Breast epithelium (tissue), 4 donors: ENCODE measurements at regions not wholly inside any gene's neighbourhood (a gene's known extent, or its start where the extent isn't known, plus 50 kb on each side); places are given as distances from the start of the nearest gene placed in this dataset.
A peak's percentile ranks its signal among the peaks of the same experiment; 100 is the strongest.

Source experiments
- DNase-seq, 2 donors: peaks; one replicate each; pipeline ENCODE4 v3.0.0-alpha.2; 2019; ENCODE audit warnings: low spot score in 2 of 2
- H3K27ac ChIP-seq, 2 donors: fragments of 200-600 bp; sonication (generic) in 1 of 2; one replicate each; pipeline ENCODE4 v1.5.1; 2016 to 2019; ENCODE audit warnings: mild to moderate bottlenecking in 1 of 2
- H3K27me3 ChIP-seq, 2 donors: fragments of 200-600 bp; sonication (generic) in 1 of 2; one replicate each; pipeline versions ENCODE4 v1.5.1 to v1.6.0; 2017 to 2019; ENCODE audit warnings: control low read depth in 1 of 2, mild to moderate bottlenecking in 1 of 2
- H3K36me3 ChIP-seq: fragments of 200-600 bp; one replicate; pipeline ENCODE4 v1.5.1; 2019
- H3K4me1 ChIP-seq, 2 donors: fragments of 200-600 bp; sonication (generic); one replicate each; pipeline ENCODE4 v1.5.1; 2016 to 2019; ENCODE audit warnings: control low read depth in 1 of 2
- H3K4me3 ChIP-seq, 3 donors: fragments of 200-600 bp; sonication (generic); 1 replicate in 2 of 3; 2 replicates in 1 of 3; pipeline ENCODE4 v1.5.1; 2016 to 2019; ENCODE audit warnings: mild to moderate bottlenecking in 3 of 3, moderate library complexity in 2 of 3
- H3K9me3 ChIP-seq, 2 donors: fragments of 200-600 bp; sonication (generic) in 1 of 2; one replicate each; pipeline ENCODE4 v1.5.1; 2016 to 2019; ENCODE audit warnings: control low read depth in 1 of 2
- POLR2A ChIP-seq: fragments of 450-650 bp; IDR thresholded peaks from one replicate; pipeline ENCODE4 v1.6.1; 2016; ENCODE audit warnings: antibody characterized with exemption, mild to moderate bottlenecking, moderate library complexity
- POLR2AphosphoS5 ChIP-seq, 3 donors: sonication (generic); formaldehyde crosslinking; IDR thresholded peaks; one replicate each; pipeline ENCODE4 v1.6.1; 2017; ENCODE audit warnings: antibody characterized with exemption in 3 of 3
- intact Hi-C: fragments of 100-400 bp; cut with DNase I; formaldehyde crosslinking; loops from one replicate; pipeline ENCODE4 v1.15.1; 2023; ENCODE audit warnings: low total_unique reads
- TF ChIP-seq, protein P1 (sequence below), 3 donors: fragments of 450-650 bp; IDR thresholded peaks; one replicate each; pipeline ENCODE4 v1.5.1; 2016 to 2017; ENCODE audit warnings: antibody characterized with exemption in 3 of 3, mild to moderate bottlenecking in 3 of 3, moderate library complexity in 3 of 3

DNA sequence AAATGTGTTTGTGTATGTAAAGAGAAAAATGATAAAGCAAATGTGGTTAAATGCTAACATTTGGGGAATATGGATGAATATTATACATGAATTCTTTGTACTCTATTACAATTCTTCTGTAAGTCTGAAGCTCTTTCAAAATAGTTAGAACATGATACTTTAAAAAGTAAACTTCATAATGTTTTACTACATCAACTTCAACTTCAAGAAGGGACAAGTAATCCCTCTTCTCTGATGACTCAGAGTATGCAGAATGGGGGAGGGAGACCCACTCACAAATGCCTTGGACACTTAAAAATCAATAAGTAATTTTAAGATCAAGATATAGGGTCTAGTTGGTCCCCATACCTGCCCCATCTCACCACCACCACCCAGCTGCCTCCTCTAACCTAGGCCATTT lies 162.4 kb downstream of the ESM1 start:
- H3K4me1 ChIP-seq: no peaks in the 10 kb centered on the region
- H3K27ac ChIP-seq: no peak overlapping the region
- no peak for DNase-seq
- no peak overlapping the region for H3K4me3 ChIP-seq
- TF ChIP-seq POLR2A (no peak), POLR2AphosphoS5 (IDR thresholded peaks at IDR 0.05) (no peak)
- TF ChIP-seq, protein P1, sequence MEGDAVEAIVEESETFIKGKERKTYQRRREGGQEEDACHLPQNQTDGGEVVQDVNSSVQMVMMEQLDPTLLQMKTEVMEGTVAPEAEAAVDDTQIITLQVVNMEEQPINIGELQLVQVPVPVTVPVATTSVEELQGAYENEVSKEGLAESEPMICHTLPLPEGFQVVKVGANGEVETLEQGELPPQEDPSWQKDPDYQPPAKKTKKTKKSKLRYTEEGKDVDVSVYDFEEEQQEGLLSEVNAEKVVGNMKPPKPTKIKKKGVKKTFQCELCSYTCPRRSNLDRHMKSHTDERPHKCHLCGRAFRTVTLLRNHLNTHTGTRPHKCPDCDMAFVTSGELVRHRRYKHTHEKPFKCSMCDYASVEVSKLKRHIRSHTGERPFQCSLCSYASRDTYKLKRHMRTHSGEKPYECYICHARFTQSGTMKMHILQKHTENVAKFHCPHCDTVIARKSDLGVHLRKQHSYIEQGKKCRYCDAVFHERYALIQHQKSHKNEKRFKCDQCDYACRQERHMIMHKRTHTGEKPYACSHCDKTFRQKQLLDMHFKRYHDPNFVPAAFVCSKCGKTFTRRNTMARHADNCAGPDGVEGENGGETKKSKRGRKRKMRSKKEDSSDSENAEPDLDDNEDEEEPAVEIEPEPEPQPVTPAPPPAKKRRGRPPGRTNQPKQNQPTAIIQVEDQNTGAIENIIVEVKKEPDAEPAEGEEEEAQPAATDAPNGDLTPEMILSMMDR (IDR thresholded peaks at IDR 0.05): no peak
- peaks cover 0 to 5% of the 10 kb centered on the region in 2 donors for H3K9me3 ChIP-seq
- intact Hi-C loops: no loop called here
- no peaks in the 10 kb centered on the region for H3K36me3 ChIP-seq
- no peaks in the 10 kb centered on the region for H3K27me3 ChIP-seq

DNA sequence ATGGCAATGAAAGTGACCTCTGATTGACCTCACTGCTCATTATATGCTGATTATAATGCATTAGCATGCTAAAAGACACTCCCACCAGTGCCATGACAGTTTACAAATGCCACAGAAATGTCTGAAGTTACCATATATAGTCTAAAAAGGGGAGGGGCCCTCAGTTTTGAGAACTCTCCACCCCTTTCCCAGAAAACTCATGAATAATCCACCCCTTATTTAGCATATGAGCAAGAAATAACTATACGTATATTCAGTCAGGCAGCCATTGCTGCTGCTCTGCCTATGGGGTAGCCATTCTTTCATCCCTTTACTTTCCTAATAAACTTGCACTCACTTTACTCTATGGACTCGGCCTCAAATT lies 163.1 kb downstream of the ESM1 start:
- Histone ChIP-seq H3K36me3 (no peaks in the 10 kb centered on the region), H3K9me3 (peaks cover 0 to 5% of the 10 kb centered on the region in 2 donors), H3K27ac (no peak overlapping the region), H3K27me3 (no peaks in the 10 kb centered on the region), H3K4me1 (no peaks in the 10 kb centered on the region), H3K4me3 (no peak overlapping the region)
- intact Hi-C loops: no loop called here
- no peak for TF ChIP-seq POLR2A
- DNase-seq: no peak

DNA sequence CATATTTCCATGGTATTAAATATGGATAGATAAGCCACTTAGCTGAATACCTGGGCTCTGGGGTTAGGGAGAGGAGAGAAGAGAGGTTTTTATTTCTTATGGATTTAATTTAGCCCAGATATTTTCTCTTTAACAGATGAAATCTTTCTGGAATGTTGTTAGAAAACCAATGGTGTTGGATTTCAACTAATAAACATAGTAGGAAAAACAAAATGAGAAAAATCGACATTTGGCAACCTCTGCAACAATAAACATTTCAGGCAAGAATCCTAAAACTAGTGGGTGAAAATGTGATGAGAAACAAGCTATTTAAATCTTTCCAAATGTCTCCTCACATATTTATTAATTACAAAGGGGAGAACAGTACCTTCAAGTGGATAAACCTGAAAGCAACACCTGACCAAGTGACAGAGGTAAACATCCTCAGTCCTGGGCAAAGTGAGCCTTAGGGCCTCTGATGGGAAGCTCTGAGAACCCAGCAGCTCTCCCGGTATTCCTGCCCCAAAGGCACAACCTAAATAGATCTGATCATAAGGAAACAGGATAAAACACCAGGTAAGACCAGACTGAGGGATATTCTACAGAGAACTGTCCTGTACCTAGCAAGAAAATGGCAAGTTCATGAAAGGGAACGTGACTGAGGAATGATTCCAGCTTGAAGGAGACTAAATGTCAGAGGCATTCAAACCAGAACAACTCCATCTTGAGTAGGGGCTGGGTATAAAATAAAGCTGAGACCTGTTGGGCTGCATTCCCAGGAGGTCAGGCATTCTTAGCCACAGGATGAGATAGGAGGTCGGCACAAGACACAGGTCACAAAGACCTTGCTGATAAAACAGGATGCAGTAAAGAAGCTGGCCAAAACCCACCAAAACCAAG lies 163.7 kb downstream of the ESM1 start:
- no peak overlapping the region for H3K4me3 ChIP-seq
- H3K36me3 ChIP-seq: no peaks in the 10 kb centered on the region
- H3K9me3 ChIP-seq: no peaks in the 10 kb centered on the region
- no peaks in the 10 kb centered on the region for H3K4me1 ChIP-seq
- no peak overlapping the region for H3K27ac ChIP-seq
- TF ChIP-seq POLR2A (no peak), POLR2AphosphoS5 (IDR thresholded peaks at IDR 0.05) (no peak)
- TF ChIP-seq, protein P1 (IDR thresholded peaks at IDR 0.05): no peak
- no peaks in the 10 kb centered on the region for H3K27me3 ChIP-seq
- intact Hi-C loops: no loop called here
- no peak for DNase-seq

DNA sequence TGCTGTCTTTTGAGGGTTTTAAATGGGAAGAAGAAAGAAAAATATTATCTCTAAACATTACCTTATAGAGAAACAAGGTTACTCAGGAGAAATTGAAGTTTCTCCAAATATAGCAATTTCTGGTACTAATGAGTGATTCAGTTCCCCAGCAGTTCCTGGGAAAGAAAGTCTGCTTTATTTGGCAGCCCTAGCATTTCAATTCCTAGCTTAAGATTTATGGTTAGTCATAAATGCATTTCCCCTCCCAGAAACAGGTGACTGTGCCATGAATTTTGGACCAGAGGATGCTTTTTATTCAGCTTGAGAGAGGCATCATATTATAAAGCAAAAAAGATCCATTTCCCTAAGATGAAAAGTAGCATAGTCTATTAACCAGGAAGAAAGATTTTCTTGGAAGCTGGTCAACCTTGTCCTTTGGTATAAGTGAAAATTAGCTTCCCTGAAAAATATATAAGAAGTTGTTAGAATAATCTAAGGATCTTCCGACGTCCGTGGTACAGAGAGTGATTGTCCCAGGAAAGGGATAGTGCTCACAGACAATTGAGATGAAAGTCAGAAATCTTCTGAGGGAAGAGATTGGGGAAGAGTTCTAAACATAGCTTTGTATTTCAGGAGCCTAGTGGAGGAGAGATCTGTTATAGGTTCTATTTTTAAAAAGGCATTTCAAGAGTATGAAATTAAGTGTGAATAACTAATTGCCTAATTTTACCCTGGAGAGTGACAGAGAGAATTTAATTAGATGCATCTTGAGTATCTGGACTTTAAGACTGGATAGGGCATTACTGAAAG lies 164.9 kb downstream of the ESM1 start:
- no peak overlapping the region for H3K27ac ChIP-seq
- H3K36me3 ChIP-seq: no peaks in the 10 kb centered on the region
- H3K9me3 ChIP-seq: no peaks in the 10 kb centered on the region
- no peak overlapping the region for H3K4me3 ChIP-seq
- no peaks in the 10 kb centered on the region for H3K4me1 ChIP-seq
- intact Hi-C loops: no loop called here
- TF ChIP-seq POLR2AphosphoS5 (IDR thresholded peaks at IDR 0.05): no peak
- TF ChIP-seq, protein P1 (IDR thresholded peaks at IDR 0.05): no peak
- TF ChIP-seq POLR2A: no peak
- DNase-seq: no peak
- H3K27me3 ChIP-seq: no peaks in the 10 kb centered on the region

DNA sequence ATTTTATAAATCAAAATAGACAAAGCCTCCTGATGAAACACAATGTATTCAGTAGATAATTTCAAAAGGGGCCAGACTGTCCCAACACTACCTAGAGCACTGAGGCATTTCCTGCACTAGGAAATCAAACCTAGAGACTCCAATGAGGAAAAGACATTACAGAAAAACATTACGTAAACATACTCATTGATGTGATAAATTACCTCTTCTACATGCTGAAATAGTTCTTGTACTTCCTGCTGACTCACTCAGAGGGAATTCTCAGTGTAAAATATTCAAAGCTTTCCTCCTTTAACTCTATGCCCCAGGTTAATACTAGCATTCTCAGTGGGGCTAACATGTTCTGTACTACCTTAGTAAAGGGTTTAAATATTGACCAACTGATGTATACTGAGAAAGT lies 178.0 kb downstream of the ESM1 start:
- Histone ChIP-seq H3K27ac (peak overlapping the region in 1 of 2 donors; percentile 1), H3K4me3 (no peak overlapping the region), H3K9me3 (no peaks in the 10 kb centered on the region), H3K27me3 (no peaks in the 10 kb centered on the region), H3K4me1 (no peaks in the 10 kb centered on the region), H3K36me3 (no peaks in the 10 kb centered on the region)
- intact Hi-C loops: no loop called here
- no peak for DNase-seq
- TF ChIP-seq POLR2AphosphoS5 (IDR thresholded peaks at IDR 0.05): no peak
- TF ChIP-seq, protein P1 (IDR thresholded peaks at IDR 0.05): no peak
- no peak for TF ChIP-seq POLR2A
